AG04449 (cell line): ENCODE measurements at regions not wholly inside any gene's neighbourhood (a gene's known extent, or its start where the extent isn't known, plus 50 kb on each side); places are given as distances from the start of the nearest gene placed in this dataset.

Source experiments
- CTCF ChIA-PET: fragments of 350-600 bp; formaldehyde crosslinking; extraction: SDS; loops from one replicate; lab custom pipeline; 2021; ENCODE audit warnings: antibody characterized with exemption; lab: Yijun Ruan, JAX
- POLR2A ChIA-PET: fragments of 400-600, 350-600 bp; formaldehyde crosslinking; extraction: SDS; loops from one replicate; lab custom pipeline; 2020; ENCODE audit warnings: antibody characterized with exemption, inconsistent platforms; lab: Yijun Ruan, JAX
- DNase-seq: peaks from one replicate; pipeline ENCODE4 v3.0.0-alpha.2; 2010; ENCODE audit warnings: low read depth, low spot score
- H3K4me3 ChIP-seq: 2 replicates; pipeline ENCODE4 v1.5.1; 2011; ENCODE audit warnings: low read depth, mild to moderate bottlenecking, control low read depth, low read length
- TF ChIP-seq, protein P1 (sequence below): IDR thresholded peaks from one replicate; pipeline ENCODE4 v1.5.1; 2011; ENCODE audit warnings: mild to moderate bottlenecking, moderate library complexity, low read length, control low read depth, inconsistent platforms; ENCODE audit not compliant: insufficient read depth; ENCODE audit errors: missing control alignments

DNA sequence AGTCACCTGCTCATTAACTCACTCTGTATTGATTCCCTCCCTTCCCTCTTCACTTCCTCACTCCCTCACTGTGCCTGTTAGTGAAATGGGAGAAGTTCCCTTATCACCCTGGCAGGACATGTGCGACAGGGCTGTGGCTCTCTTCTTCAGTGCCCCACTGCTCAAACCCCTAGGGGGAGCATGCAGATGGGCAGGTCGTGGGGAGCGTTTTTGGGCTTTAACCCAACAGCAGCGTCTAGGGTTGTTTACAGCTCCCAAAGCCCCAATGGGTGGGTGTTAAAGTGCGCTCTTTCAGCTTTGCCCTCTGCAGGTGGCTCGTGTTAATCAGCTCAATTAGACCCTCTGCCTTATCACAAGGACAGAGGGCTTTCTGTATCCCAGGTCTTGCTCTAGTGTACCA, 447.8 kb upstream of the PROK2 start:
- ChIA-PET POLR2A (no interaction called here), CTCF (interaction anchor here (1.0 kb wide), 1 partner anchor 246 kb away, joined by 4 read pairs; no protein-coding TSS in a partner anchor)
- DNase-seq: no peak
- TF ChIP-seq, protein P1, sequence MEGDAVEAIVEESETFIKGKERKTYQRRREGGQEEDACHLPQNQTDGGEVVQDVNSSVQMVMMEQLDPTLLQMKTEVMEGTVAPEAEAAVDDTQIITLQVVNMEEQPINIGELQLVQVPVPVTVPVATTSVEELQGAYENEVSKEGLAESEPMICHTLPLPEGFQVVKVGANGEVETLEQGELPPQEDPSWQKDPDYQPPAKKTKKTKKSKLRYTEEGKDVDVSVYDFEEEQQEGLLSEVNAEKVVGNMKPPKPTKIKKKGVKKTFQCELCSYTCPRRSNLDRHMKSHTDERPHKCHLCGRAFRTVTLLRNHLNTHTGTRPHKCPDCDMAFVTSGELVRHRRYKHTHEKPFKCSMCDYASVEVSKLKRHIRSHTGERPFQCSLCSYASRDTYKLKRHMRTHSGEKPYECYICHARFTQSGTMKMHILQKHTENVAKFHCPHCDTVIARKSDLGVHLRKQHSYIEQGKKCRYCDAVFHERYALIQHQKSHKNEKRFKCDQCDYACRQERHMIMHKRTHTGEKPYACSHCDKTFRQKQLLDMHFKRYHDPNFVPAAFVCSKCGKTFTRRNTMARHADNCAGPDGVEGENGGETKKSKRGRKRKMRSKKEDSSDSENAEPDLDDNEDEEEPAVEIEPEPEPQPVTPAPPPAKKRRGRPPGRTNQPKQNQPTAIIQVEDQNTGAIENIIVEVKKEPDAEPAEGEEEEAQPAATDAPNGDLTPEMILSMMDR: no peak
- no peak overlapping the region for H3K4me3 ChIP-seq

DNA sequence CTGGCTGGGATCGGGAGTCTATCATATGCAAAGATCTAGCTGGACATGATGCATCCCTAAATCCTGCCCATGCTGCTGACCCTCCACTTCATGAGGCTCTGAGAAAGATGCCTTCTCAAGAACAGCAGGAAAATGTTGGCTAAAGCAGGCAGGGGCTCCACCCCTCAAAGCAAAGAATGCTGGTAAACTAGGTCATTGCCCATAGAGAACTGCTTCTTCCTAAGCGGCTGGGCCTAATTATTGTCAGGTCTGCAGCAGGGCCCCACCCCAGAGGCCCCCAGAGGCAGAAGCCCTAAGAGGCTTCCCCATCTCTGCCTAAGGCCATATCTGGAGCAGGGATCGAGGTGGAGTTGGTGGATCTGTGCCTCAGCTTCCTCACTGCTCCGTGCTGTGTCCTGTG, 447.4 kb upstream of the PROK2 start:
- no peak overlapping the region for H3K4me3 ChIP-seq
- POLR2A ChIA-PET: no interaction called here
- TF ChIP-seq, protein P1: no peak
- DNase-seq: no peak
- CTCF ChIA-PET: interaction anchor here (1.0 kb wide), 1 partner anchor 245 kb away, joined by 4 read pairs; no protein-coding TSS in a partner anchor

DNA sequence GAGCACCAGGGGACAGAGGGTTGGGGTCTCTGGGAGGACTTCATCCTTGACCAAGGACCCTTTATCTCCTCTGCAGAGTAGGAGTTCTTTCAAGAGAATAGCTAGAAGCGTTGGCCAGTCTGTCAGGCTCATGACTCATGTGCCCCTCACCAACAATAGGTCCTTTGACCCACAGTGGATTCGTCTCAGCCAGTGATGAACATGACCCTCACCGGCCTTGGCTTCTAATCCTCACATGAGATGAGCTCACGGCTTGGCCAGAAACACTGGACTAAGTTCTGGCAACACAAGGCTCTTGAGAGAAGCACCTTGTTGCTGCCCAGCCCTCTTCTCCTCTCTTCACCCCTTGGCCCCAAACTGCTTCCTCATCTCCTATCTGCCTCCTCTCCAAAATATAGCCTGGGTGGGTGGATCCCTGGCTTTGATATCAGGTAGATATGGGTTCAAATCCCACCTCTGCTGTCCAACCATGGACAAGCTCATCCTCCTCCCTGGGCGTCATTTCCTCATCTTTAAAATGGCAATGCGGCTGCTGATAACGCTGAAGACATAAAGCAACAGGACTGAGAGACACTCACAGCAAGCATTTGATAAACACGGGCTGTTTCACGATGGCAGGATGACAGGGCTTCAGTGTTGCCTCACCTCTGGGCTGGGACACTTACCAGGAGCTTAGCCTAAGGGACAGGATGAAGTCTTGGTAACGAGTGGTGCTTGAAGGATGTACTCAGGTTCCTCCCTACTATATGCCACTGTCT, 446.7 kb upstream of the PROK2 start:
- DNase-seq: no peak
- POLR2A ChIA-PET: no interaction called here
- CTCF ChIA-PET: interaction anchor here (1.0 kb wide), 1 partner anchor 244 kb away, joined by 4 read pairs; no protein-coding TSS in a partner anchor
- TF ChIP-seq, protein P1: no peak
- no peak overlapping the region for H3K4me3 ChIP-seq

DNA sequence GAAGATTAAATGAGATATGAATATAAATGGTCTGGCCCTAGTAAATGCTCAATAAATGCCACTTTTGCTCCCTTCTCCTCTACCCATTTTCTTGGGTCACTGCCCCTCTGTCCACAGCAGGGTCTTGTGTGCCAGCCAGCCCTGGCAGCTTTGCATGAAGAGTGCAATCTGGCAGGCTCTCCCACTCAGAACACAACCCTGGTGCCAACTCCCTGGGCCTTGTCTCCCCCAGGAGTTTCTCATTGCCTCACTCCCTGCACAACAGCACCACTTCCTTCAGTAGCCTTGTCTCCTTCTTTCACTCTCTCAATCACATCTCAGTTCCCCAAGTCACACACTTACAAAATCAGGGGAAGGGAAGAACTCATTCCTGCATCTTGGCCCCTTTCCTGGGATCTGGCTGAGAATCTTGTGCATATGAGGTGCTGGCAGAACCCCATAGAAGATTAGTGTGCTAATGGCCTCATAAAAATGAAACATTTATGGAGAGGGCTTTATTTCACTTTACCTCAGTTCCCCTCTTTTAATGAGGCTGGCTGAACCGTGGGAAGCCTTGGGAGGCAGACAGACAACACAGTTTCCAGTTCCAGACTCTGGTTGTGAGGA, 445.9 kb upstream of the PROK2 start:
- ChIA-PET POLR2A (no interaction called here), CTCF (no interaction called here)
- TF ChIP-seq, protein P1: no peak
- DNase-seq: no peak
- H3K4me3 ChIP-seq: no peak overlapping the region

DNA sequence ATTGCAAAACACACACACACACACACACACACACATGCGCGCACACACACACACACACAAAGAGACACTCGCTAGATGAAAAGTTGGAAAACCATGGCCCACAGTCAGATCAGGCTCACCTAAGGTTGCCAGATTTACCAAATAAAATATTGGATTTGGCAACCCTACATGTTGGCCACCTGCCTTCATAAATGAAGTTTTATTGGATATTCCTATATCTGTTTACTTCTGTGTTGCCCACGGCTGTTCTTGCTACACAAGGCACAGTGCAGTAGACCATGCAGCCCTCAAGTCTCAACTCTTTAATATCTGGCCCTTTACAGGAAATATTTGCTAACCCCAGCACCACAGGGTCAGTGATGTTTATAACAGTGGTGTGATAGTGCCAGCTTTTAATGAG, 445.0 kb upstream of the PROK2 start:
- ChIA-PET POLR2A (no interaction called here), CTCF (no interaction called here)
- no peak for DNase-seq
- TF ChIP-seq, protein P1: no peak
- no peak overlapping the region for H3K4me3 ChIP-seq

DNA sequence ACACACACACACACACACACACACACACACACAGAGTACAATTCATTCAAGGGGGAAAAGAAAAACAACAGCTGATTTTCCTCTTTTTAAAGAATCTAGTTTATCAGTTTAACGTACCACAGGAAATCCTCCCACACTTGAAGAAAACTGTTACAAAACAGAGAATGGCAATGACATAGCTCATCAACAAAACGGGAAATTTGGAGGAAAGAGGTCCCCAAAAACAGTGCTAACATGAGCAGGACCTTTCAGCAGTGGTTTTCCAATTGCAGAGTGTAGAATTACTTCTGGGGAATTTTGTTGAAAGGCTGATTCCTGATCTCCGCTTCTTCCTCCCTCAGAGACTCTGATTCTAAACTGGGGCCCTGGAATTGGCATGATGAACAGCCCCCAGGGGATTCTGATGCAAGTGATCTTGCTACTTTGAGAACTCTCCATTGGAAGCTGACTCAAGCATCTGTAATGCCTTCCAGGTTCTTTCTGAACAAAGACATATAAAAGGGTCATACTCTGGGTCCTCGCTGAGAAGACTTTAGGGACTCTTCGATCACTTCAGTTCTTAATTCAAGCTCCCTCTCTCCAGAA, 442.6 kb upstream of the PROK2 start:
- DNase-seq: no peak
- CTCF ChIA-PET: no interaction called here
- TF ChIP-seq, protein P1: no peak
- POLR2A ChIA-PET: interaction anchor here (0.6 kb wide), 1 partner anchor 638 kb away, joined by 3 read pairs; no protein-coding TSS in a partner anchor
- no peak overlapping the region for H3K4me3 ChIP-seq
